CD4-positive, alpha-beta T cell treated with Interferon alpha-2 for 1 hour (primary cell): ENCODE measurements at regions not wholly inside any gene's neighbourhood (a gene's known extent, or its start where the extent isn't known, plus 50 kb on each side); places are given as distances from the start of the nearest gene placed in this dataset.
"Not testable (repeated sequence)": the region's sequence is repeated elsewhere in the genome, so short reads cannot be mapped to it uniquely, and the experiment has no call there.

Experiments used
- DNase-seq, 2 donors: peaks; one replicate each; pipeline ENCODE4 v3.0.0-alpha.2; 2020 to 2022

GRCh38 chr1:203926025-203926540 is 64.7 kb downstream of the SNRPE start:
- no peak for DNase-seq

- DNase-seq, result no peak
These were observed 68.4 kb downstream of the SNRPE start for GRCh38 chr1:203929741-203930309.

DNA sequence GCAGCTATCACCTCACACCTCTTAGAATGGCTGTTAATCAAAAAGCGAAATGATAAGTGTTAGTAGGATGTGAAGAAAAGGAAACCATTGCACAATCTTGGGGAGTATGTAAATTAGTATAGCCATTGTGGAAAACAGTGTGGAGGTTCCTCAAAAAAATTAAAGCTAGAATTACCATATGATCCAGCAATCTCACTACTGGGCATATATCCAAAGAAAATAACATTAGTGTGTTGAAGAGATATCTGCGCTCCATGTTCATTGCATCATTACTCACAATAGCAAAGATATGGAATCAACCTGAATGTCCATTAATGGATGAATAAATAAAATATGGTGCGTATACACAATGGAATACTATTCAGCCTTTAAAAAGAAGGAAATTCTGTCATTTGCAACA is 68.9 kb downstream of the SNRPE start:
- DNase-seq, result no peak

- no peak for DNase-seq
These were observed 70.6 kb downstream of the SNRPE start for GRCh38 chr1:203931953-203932352.

- DNase-seq, result no peak
These were observed 71.2 kb downstream of the SNRPE start for GRCh38 chr1:203932556-203932955.

DNA sequence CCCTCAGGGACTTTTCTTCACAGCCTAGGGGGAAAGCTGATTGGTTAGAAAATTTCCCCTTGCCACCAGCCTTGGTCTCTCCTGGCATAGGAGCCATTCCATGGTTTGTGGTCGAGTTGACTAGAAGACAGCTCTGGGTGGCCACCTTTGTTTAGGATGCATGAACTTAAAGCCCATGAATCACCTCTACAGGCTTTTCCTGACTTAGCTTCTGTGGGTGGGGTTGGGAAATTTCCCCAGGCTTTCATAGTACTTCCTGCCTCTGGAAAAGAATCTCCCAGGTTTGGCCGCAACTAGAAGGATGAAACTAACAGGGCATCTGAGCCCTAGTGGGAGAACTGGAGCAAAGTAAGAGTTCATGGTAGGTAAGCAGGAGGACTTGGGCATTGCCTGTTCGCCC is 72.6 kb downstream of the SNRPE start:
- no peak for DNase-seq

- DNase-seq, result no peak
These were observed 73.3 kb downstream of the SNRPE start for GRCh38 chr1:203934651-203935050.

GRCh38 chr1:203935321-203935720 is 73.9 kb downstream of the SNRPE start:
- no peak for DNase-seq

- DNase-seq, result no peak
These were observed 76.4 kb downstream of the SNRPE start for GRCh38 chr1:203937678-203938330.

DNA sequence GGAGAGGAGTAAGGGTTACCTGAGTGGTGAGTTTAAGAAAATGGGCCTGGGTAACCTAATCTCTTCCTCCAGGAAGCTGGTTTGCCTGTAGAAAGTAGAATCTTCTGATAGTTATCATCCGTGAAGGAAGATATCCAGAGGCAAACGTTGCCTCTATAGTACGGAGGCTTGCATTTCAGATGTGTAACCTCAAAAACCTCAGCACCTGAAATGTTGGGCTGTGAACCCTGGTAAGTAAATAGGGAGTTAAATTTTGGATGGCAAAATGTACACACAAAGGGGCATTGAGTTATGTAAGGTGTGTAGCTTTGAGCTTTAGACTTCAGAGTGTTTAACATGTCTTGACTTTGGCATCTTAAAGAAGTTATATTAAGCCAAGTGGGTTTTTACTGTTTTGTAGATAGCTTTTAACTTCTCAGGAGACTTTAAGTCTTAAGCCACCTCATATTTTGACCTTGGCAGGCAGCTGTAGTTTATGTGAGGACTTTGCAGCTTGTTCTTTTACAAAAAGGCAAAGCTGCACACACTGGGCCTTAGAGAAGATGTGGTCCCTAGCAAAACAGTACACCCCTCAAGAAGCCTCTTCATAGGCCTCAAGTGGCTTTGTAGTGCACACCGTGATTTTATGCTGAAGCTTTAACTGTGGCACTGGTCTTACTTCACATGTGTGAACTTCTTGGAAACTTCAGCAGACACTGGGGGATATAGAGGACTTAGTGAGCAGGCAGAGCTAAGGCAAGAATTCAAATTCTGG is 83.4 kb downstream of the SNRPE start:
- no peak for DNase-seq

DNA sequence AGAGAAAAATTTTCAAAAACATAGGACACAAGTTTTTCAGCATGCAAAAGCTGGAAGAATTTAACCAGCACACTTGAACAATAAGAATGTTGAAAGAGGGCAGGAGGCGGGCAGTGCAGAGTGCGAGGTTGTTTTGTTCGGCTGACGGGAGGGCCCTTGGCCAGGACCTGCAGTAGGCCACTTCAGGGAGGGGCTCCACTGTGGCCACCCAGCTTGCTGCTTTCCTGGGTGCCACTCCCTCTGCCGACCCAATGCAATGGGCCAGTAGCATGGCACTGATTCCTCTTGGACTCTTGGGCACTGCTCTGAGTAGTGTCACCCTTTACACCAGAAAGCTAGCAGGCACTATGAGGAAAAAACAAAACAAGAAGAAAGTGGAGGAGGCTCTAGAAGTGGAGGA is 92.9 kb downstream of the SNRPE start:
- no peak for DNase-seq

DNA sequence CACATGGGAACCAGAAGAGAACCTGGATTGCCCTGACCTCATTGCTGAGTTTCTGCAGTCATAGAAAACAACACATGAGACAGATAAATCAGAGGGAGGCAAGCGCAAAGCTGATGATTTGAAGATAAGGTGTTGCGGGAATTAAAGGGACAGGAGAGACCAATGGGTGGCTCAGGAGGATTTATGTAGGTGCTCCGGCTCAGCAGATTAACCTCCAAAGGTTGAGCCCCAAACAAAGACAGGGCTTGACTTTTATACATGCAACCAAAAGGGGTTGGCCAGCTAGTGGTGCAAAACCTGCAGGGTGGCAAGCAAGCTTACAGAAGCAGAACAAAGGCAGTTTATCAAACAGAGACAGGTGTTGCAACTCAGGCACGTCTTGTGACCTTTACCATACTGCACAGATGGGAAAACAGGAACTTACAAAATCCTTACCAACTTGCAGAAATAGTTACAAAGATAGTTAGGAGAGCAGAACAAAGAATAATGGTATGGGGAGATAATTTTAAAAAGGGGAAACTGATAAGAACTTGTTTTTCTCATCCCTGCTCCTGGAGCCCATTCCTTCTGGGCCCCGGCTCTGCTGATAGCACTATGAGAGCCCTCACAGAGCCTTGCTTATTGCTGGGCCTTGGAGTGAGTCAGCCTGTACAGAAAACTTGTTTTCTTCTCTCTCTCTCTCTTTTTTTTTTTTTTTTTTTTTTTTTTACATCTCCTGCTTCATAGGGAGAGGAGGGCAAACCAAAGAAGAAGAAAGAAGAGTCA is 93.6 kb downstream of the SNRPE start:
- DNase-seq, result no peak

- no peak for DNase-seq
These were observed 104.2 kb upstream of the SOX13 start for GRCh38 chr1:203968761-203969160.

DNA sequence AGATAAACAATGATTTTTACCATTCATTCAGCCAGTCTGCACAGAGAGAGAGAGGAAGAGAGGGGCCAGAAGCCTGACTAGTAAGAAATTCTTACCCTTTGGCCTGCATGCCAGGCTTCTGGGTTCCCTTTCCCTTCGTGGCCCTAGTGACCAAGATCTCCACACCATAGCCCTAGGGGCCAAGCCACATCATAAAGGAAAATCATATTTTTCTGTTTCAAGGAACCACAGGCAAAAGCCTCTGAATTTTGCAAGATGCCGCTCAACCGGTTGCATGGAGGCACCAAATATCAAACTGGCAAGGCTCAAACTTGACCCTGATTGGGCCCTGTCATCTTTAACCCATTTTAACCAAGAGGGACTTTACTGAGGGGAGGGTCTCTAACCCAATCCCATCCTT is 103.1 kb upstream of the SOX13 start:
- no peak for DNase-seq

DNA sequence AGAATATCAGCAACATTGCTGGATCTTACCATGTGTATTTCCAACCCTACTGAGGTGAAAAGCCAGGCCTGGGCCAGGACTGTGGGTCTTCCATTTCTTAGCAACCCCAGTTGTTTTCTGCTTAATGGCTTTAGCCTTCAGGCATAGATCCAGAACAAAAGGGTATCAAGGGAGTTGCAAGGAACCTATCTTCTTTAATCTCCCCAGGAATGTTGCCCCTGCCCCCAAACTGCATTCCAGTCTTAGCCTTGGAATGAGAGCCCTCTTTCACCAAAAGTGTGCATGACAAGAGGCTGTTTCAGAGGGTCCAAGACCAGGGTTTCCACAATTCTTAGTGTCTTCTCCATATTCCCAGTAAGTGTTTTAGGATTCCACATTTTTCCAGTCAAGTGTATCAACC is 87.9 kb upstream of the SOX13 start:
- DNase-seq, result no peak

DNA sequence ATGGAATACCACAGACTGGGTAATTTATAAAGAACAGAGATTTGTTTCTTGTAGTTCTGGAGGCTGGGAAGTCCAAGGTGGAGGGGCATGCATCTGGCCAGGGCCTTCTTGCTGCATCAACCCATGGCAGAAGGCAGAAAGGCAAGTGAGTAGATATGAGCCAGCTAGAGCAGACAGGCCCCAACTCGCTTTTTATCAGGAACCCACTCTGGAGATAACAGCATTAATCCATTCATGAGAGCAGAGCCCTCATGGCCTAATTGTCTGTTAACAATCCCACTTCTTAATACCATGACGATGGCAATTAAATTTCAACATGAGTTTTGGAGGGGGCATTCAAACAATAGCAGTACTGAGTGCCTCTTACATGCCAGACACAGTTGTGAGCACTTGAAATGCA is 87.2 kb upstream of the SOX13 start:
- DNase-seq, result no peak

GRCh38 chr1:203986887-203987461 is 85.9 kb upstream of the SOX13 start:
- no peak for DNase-seq

- DNase-seq, result peak in 1 of 2 donors; percentile 7
These were observed 82.8 kb upstream of the SOX13 start for GRCh38 chr1:203990118-203990517.

DNA sequence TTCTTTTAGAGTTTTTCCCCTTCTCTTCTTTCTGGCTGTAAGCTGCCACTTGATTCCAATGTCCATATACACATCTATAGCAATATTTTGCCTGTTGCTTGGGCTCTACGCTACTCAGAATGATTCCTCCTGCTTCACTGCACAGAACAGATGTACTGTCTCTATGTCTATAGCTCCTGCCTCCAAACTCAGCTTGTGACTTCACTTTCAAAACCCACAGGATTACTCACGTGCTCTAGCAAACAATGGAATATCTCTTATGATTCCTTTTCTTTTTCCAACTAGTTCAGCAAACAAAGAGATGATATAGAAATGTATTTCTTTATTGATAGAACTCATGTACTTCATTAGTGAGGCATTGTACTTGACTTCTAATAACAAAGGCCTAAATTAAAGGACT is 80.5 kb upstream of the SOX13 start:
- DNase-seq, result no peak

- DNase-seq, result no peak
These were observed 79.7 kb upstream of the SOX13 start for GRCh38 chr1:203993256-203993655.

DNA sequence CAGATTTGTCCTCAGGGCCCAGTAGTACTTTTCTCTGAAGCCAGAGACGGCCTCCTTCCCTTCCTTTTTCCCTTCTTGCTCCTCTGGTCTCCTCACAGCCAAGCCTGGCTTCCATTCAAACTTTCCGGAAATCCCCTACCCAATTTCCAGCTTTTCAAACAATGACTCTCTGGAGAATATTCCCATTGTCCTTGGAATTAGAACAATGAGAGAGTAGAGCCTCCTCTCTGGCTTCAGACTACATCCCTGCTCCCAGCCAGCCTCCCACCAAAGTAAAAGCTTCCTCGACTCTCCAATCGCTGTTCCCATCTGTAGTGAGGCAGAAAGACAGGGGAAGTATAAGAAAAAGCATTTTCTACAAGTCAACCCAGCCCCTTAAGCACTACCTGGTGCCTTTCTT is 77.7 kb upstream of the SOX13 start:
- no peak for DNase-seq

- no peak for DNase-seq
These were observed 76.8 kb upstream of the SOX13 start for GRCh38 chr1:203996126-203996525.

DNA sequence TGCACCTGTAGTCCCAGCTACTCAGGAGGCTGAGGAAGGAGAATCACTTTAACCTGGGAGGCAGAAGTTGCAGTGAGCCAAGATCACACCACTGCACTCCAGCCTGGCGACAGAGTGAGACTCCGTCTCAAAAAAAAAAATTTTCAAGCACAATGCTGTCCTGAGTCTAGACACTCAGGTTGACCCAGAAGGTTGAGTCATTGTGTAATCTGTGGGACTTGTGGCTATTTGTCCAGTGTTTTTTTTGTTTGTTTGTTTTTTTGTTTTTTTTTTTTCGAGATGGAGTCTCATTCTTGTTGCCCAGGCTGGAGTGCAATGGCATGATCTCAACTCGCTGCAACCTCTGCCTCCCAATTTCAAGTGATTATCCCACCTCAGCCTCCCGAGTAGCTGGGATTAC is 74.3 kb upstream of the SOX13 start:
- DNase-seq, result not testable (repeated sequence)
